CD14-positive monocyte (primary cell): ENCODE measurements at regions not wholly inside any gene's neighbourhood (a gene's known extent, or its start where the extent isn't known, plus 50 kb on each side); places are given as distances from the start of the nearest gene placed in this dataset.

ENCODE experiments used
- DNase-seq, 3 donors: peaks; one replicate each; pipeline ENCODE4 v3.0.0-alpha.2; 2011 to 2022
- H2AFZ ChIP-seq: 2 replicates; pipeline ENCODE4 v1.6.0; 2012; ENCODE audit warnings: mild to moderate bottlenecking, low read depth, low read length, inconsistent platforms; ENCODE audit not compliant: insufficient read depth, poor library complexity, severe bottlenecking
- H3K27ac ChIP-seq, 2 donors: 1 replicate in 1 of 2; 2 replicates in 1 of 2; pipeline ENCODE4 v1.5.1; 2012 to 2013; ENCODE audit warnings: low read length in 2 of 2, control low read depth in 1 of 2, inconsistent platforms in 1 of 2, low read depth in 1 of 2, mild to moderate bottlenecking in 1 of 2
- H3K27me3 ChIP-seq, 2 donors: one replicate each; pipeline versions ENCODE4 v1.6.0 to v1.6.1; 2011 to 2013; ENCODE audit warnings: low read length in 2 of 2; ENCODE audit not compliant: control insufficient read depth in 2 of 2, insufficient read depth in 2 of 2
- H3K36me3 ChIP-seq, 2 donors: replicated peaks in 1 of 2; 1 replicate in 1 of 2; 2 replicates in 1 of 2; pipeline versions ENCODE4 v1.5.1 to v1.6.1; 2012 to 2013; ENCODE audit warnings: low read length in 2 of 2, control low read depth in 1 of 2, inconsistent platforms in 1 of 2, mild to moderate bottlenecking in 1 of 2; ENCODE audit not compliant: insufficient read depth in 2 of 2, control insufficient read depth in 1 of 2
- H3K4me1 ChIP-seq, 2 donors: 1 replicate in 1 of 2; 2 replicates in 1 of 2; pipeline versions ENCODE4 v1.5.1 to v1.6.1; 2012 to 2013; ENCODE audit warnings: low read length in 2 of 2, control low read depth in 1 of 2, inconsistent platforms in 1 of 2, mild to moderate bottlenecking in 1 of 2, moderate library complexity in 1 of 2; ENCODE audit not compliant: insufficient read depth in 2 of 2, control insufficient read depth in 1 of 2
- H3K4me2 ChIP-seq: replicated peaks from 2 replicates; pipeline ENCODE3; 2012; ENCODE audit warnings: low read length, moderate library complexity, mild to moderate bottlenecking; ENCODE audit not compliant: poor library complexity, severe bottlenecking; ENCODE audit errors: extremely low read depth
- H3K4me3 ChIP-seq, 3 experiments: fragments of 200-600 bp in 1 of 3; sonication (generic) in 1 of 3; replicated peaks in 1 of 3; 1 replicate in 2 of 3; 2 replicates in 1 of 3; pipeline ENCODE4 v1.5.1; 2011 to 2013; ENCODE audit warnings: low read length in 3 of 3, mild to moderate bottlenecking in 3 of 3, control low read depth in 2 of 3, low read depth in 2 of 3, inconsistent platforms in 1 of 3, moderate library complexity in 1 of 3
- H3K79me2 ChIP-seq: 2 replicates; pipeline ENCODE4 v1.6.0; 2012; ENCODE audit warnings: mild to moderate bottlenecking, control low read depth, inconsistent platforms, low read length, moderate library complexity; ENCODE audit not compliant: insufficient read depth
- H3K9ac ChIP-seq: 2 replicates; pipeline ENCODE4 v1.6.0; 2017; ENCODE audit warnings: low read length, mild to moderate bottlenecking; ENCODE audit not compliant: insufficient read depth, poor library complexity, severe bottlenecking
- H3K9me3 ChIP-seq, 2 donors: replicated peaks in 1 of 2; 1 replicate in 1 of 2; 2 replicates in 1 of 2; pipeline versions ENCODE4 v1.5.1 to v1.6.1; 2012 to 2013; ENCODE audit warnings: low read length in 2 of 2, control low read depth in 1 of 2; ENCODE audit not compliant: control insufficient read depth in 1 of 2, insufficient read depth in 1 of 2
- H4K20me1 ChIP-seq: 2 replicates; pipeline ENCODE4 v1.6.0; 2012; ENCODE audit warnings: mild to moderate bottlenecking, low read length, control low read depth, moderate library complexity; ENCODE audit not compliant: insufficient read depth
- H3K27ac Mint-ChIP-seq, 7 donors: one replicate each; pipeline ENCODE4 v1.8.0; 2020; ENCODE audit warnings: mild to moderate bottlenecking in 7 of 7, mixed read lengths in 7 of 7, moderate library complexity in 6 of 7, inconsistent platforms in 2 of 7
- H3K27me3 Mint-ChIP-seq, 3 donors: one replicate each; pipeline ENCODE4 v1.8.0; 2021 to 2022; ENCODE audit warnings: low read depth in 3 of 3, mild to moderate bottlenecking in 3 of 3, mixed read lengths in 3 of 3, moderate library complexity in 3 of 3, inconsistent platforms in 1 of 3
- H3K36me3 Mint-ChIP-seq, 2 donors: one replicate each; pipeline ENCODE4 v1.8.0; 2020; ENCODE audit warnings: mixed read lengths in 2 of 2, inconsistent platforms in 1 of 2, mild to moderate bottlenecking in 1 of 2
- H3K4me1 Mint-ChIP-seq: one replicate; pipeline ENCODE4 v1.8.0; 2020; ENCODE audit warnings: mild to moderate bottlenecking, mixed read lengths
- H3K4me3 Mint-ChIP-seq, 2 donors: one replicate each; pipeline ENCODE4 v1.8.0; 2020; ENCODE audit warnings: mild to moderate bottlenecking in 2 of 2, mixed read lengths in 2 of 2, moderate library complexity in 1 of 2
- H3K9me3 Mint-ChIP-seq, 7 donors: one replicate each; pipeline ENCODE4 v1.8.0; 2020 to 2022; ENCODE audit warnings: mixed read lengths in 7 of 7, mild to moderate bottlenecking in 6 of 7, moderate library complexity in 6 of 7, inconsistent platforms in 2 of 7
- CTCF ChIP-seq: fragments of 200-600 bp; IDR thresholded peaks from one replicate; pipeline ENCODE4 v1.8.0; 2022; ENCODE audit warnings: antibody characterized with exemption, mild to moderate bottlenecking
- WGBS: methylation state at CpG from one replicate; pipeline ENCODE4 v1.1.5; 2013; ENCODE audit warnings: missing lambda C conversion rate; ENCODE audit not compliant: insufficient coverage; 5-methylcytosine and 5-hydroxymethylcytosine counted together
- intact Hi-C, 2 donors: fragments of 100-400 bp; cut with micrococcal nuclease; formaldehyde crosslinking; loops; one replicate each; pipeline versions ENCODE4 v1.15.0 to v1.15.1; 2023

GRCh38 chr5:90308787-90309585 is 100.6 kb downstream of the CETN3 start:
- TF ChIP-seq CTCF: no peak
- H3K4me3 Mint-ChIP-seq: no peak overlapping the region
- Histone ChIP-seq H3K27me3 (no peaks in the 10 kb centered on the region), H3K27ac (no peak overlapping the region), H3K4me3 (no peak overlapping the region), H2AFZ (no peak overlapping the region), H3K4me1 (no peaks in the 10 kb centered on the region), H4K20me1 (no peaks in the 10 kb centered on the region), H3K9me3 (no peaks in the 10 kb centered on the region), H3K79me2 (no peaks in the 10 kb centered on the region), H3K9ac (no peak overlapping the region), H3K4me2 (no peak overlapping the region), H3K36me3 (no peaks in the 10 kb centered on the region)
- DNase-seq: no peak
- no peak overlapping the region for H3K27ac Mint-ChIP-seq
- intact Hi-C loops: no loop called here
- H3K9me3 Mint-ChIP-seq: no peaks in the 10 kb centered on the region
- no peaks in the 10 kb centered on the region for H3K36me3 Mint-ChIP-seq
- H3K27me3 Mint-ChIP-seq: peaks cover 0 to 2% (median 2%) of the 10 kb centered on the region in 3 donors
- whole genome bisulfite sequencing: no CpG with 5 or more reads among the region's 4 CpGs
- no peaks in the 10 kb centered on the region for H3K4me1 Mint-ChIP-seq

GRCh38 chr5:90307782-90308181 is 101.8 kb downstream of the CETN3 start:
- Histone ChIP-seq H3K79me2 (no peaks in the 10 kb centered on the region), H4K20me1 (no peaks in the 10 kb centered on the region), H3K27me3 (no peaks in the 10 kb centered on the region), H2AFZ (no peak overlapping the region), H3K27ac (no peak overlapping the region), H3K9ac (no peak overlapping the region), H3K36me3 (no peaks in the 10 kb centered on the region), H3K4me3 (no peak overlapping the region), H3K9me3 (no peaks in the 10 kb centered on the region), H3K4me2 (no peak overlapping the region), H3K4me1 (no peaks in the 10 kb centered on the region)
- no peaks in the 10 kb centered on the region for H3K9me3 Mint-ChIP-seq
- peaks cover 0 to 2% (median 2%) of the 10 kb centered on the region in 3 donors for H3K27me3 Mint-ChIP-seq
- WGBS: no CpG with 5 or more reads among the region's 1 CpG
- H3K4me1 Mint-ChIP-seq: no peaks in the 10 kb centered on the region
- TF ChIP-seq CTCF: no peak
- H3K4me3 Mint-ChIP-seq: no peak overlapping the region
- intact Hi-C loops: no loop called here
- H3K36me3 Mint-ChIP-seq: no peaks in the 10 kb centered on the region
- DNase-seq: no peak
- no peak overlapping the region for H3K27ac Mint-ChIP-seq
